ENCODE measurements at regions not wholly inside any gene's neighbourhood (a gene's known extent, or its start where the extent isn't known, plus 50 kb on each side); places are given as distances from the start of the nearest gene placed in this dataset.

DNA sequence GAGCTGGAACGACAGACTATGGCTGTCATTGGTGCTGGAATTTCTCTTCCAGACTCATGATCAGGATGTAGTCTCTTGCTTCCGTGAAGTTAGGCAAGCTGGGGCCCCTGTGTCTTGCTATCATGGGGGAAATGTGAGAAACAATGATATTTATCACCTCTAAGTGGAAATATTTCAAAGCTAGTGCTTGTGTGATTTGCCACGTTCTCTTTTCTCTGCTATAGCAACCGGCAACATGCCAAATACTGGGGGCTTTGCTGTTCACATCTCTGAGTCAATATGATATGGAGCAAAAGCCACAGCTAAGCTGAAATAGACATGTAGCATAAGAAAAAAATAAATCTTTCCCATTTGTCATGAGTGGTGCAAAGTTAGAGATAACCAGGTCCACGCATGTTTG, 668.2 kb upstream of the IGFBP3 start:
- ATAC-seq (no peak), DNase-seq (no peak)
- H3K4me3 ChIP-seq, result no peak overlapping the region

DNA sequence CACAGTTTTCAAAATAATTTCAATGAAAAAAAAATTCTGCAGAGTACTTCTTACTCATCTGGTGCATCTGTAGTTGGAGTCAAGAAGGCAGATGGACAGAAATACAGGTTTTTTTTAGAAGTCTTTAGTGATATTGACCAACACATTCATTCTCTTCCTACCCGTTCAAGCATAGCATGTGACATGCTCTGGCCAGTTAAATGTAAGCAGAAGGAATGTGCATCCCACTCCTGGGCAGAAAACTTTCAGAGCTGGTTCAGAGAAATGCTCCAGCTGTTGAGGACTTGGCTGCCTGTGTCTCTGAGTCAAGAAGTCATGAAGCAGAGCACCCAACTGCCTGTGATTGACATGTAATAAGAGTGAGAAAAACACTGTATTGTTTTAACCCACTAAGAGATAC, 665.3 kb upstream of the IGFBP3 start:
- 43 to 48% methylated on average over 1 of the region's 1 CpG for WGBS, 2 donors
- TF ChIP-seq, protein P1, sequence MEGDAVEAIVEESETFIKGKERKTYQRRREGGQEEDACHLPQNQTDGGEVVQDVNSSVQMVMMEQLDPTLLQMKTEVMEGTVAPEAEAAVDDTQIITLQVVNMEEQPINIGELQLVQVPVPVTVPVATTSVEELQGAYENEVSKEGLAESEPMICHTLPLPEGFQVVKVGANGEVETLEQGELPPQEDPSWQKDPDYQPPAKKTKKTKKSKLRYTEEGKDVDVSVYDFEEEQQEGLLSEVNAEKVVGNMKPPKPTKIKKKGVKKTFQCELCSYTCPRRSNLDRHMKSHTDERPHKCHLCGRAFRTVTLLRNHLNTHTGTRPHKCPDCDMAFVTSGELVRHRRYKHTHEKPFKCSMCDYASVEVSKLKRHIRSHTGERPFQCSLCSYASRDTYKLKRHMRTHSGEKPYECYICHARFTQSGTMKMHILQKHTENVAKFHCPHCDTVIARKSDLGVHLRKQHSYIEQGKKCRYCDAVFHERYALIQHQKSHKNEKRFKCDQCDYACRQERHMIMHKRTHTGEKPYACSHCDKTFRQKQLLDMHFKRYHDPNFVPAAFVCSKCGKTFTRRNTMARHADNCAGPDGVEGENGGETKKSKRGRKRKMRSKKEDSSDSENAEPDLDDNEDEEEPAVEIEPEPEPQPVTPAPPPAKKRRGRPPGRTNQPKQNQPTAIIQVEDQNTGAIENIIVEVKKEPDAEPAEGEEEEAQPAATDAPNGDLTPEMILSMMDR (IDR thresholded peaks at IDR 0.05), result no peak
- TF ChIP-seq POLR2A (IDR thresholded peaks at IDR 0.05), result no peak

More for the DNA sequence above, 668.2 kb upstream of the IGFBP3 start:
- no peaks in the 10 kb centered on the region for H3K9me3 ChIP-seq
- H3K36me3 ChIP-seq (replicated peaks in 1 of 2; ENCODE audit: insufficient read depth in 1 of 2, low read depth in 2 of 2), result no peaks in the 10 kb centered on the region
- H3K27ac ChIP-seq, result no peak overlapping the region
- H3K27me3 ChIP-seq, result no peaks in the 10 kb centered on the region
- no peaks in the 10 kb centered on the region for H3K4me1 ChIP-seq
- intact Hi-C loops (cut with DNase I), result no loop called here
- no peak for TF ChIP-seq POLR2A (IDR thresholded peaks at IDR 0.05)
- TF ChIP-seq, protein P1 (IDR thresholded peaks at IDR 0.05), result no peak
- 65 to 69% methylated on average over 5 of the region's 5 CpGs for WGBS, 2 donors

DNA sequence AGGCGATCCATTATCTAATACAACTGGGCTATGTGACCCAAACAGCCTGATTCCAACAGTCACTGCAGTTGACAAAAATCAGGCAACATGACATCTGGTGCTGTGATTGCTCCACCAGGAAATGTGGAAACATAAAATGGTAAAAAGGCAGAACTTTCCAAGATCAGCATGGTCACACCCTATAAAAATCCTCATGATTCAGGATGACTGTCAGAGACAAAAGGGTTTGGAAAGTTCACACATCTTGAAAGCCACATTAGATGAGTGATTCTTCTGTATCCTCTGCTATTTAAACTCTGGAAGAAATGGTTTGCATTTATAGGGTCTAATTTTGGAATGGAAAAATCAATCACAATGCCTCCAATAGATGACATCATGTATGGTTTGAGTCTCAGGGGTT, 662.6 kb upstream of the IGFBP3 start:
- no peaks in the 10 kb centered on the region for H3K27me3 ChIP-seq
- WGBS, 2 donors, result 80 to 96% methylated on average over 1 of the region's 1 CpG
- intact Hi-C loops (cut with DNase I), result no loop called here
- ATAC-seq, result no peak
- no peaks in the 10 kb centered on the region for H3K36me3 ChIP-seq (replicated peaks in 1 of 2; ENCODE audit: insufficient read depth in 1 of 2, low read depth in 2 of 2)
- no peaks in the 10 kb centered on the region for H3K4me1 ChIP-seq
- no peak for TF ChIP-seq POLR2A (IDR thresholded peaks at IDR 0.05)
- TF ChIP-seq, protein P1 (IDR thresholded peaks at IDR 0.05), result no peak
- no peak overlapping the region for H3K4me3 ChIP-seq
- H3K9me3 ChIP-seq, result no peaks in the 10 kb centered on the region
- no peak overlapping the region for H3K27ac ChIP-seq
- DNase-seq, result no peak

More for the DNA sequence above, 665.3 kb upstream of the IGFBP3 start:
- DNase-seq (no peak), ATAC-seq (no peak)
- intact Hi-C loops (cut with DNase I), result no loop called here
- Histone ChIP-seq H3K27ac (no peak overlapping the region), H3K9me3 (no peaks in the 10 kb centered on the region), H3K4me3 (no peak overlapping the region), H3K36me3 (replicated peaks in 1 of 2; ENCODE audit: insufficient read depth in 1 of 2, low read depth in 2 of 2) (no peaks in the 10 kb centered on the region), H3K4me1 (no peaks in the 10 kb centered on the region), H3K27me3 (no peaks in the 10 kb centered on the region)

DNA sequence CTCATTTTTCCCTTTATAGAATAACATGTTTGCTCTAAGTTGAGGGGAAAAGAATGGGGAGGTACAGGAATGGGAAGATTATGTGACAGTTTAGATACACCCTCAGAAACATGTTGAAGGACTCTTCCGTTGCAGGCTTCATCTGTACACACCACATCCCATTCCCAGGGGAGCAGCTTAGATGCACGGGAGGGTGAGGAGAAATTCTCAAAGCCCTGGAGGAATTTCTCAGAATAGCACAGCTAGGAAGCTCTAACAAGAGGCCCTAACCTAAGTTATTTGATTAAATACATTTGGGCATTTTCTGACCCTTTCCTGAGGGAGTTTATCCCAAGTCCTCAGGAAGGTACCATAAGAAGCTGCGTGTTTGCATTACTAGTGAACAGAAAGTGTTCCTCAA, 660.2 kb upstream of the IGFBP3 start:
- Histone ChIP-seq H3K4me1 (no peaks in the 10 kb centered on the region), H3K27ac (no peak overlapping the region), H3K4me3 (no peak overlapping the region), H3K27me3 (no peaks in the 10 kb centered on the region), H3K36me3 (replicated peaks in 1 of 2; ENCODE audit: insufficient read depth in 1 of 2, low read depth in 2 of 2) (no peaks in the 10 kb centered on the region), H3K9me3 (no peaks in the 10 kb centered on the region)
- TF ChIP-seq POLR2A (IDR thresholded peaks at IDR 0.05), result no peak
- TF ChIP-seq, protein P1 (IDR thresholded peaks at IDR 0.05), result no peak
- intact Hi-C loops (cut with DNase I), result no loop called here
- ATAC-seq, result no peak
- DNase-seq, result no peak
- 79 to 81% methylated on average over 3 of the region's 3 CpGs for WGBS, 2 donors

DNA sequence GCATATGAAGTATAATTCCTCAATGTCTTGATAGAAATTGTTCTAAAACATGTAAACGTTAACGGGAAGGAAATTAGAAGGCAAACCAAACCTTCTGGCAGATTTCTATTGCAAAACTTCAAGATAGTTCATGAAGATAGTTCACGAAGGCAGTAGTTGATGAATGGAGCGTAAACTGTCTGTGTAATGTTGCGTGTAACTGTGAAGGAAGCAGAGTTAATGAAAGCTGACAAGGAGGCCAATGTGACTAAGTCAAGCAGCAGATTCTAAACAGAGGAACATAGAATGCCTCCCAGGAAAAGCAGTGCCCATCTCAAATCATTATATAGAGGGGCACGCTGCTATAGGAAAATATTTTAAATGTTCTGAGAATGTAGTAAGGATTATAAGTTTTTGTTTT, 659.7 kb upstream of the IGFBP3 start:
- ATAC-seq (no peak), DNase-seq (no peak)
- H3K4me1 ChIP-seq, result no peaks in the 10 kb centered on the region
- no peaks in the 10 kb centered on the region for H3K27me3 ChIP-seq
- intact Hi-C loops (cut with DNase I), result no loop called here
- no peak overlapping the region for H3K27ac ChIP-seq
- H3K4me3 ChIP-seq, result no peak overlapping the region
- no peaks in the 10 kb centered on the region for H3K9me3 ChIP-seq
- WGBS, 2 donors, result 80 to 81% methylated on average over 6 of the region's 6 CpGs
- H3K36me3 ChIP-seq (replicated peaks in 1 of 2; ENCODE audit: insufficient read depth in 1 of 2, low read depth in 2 of 2), result no peaks in the 10 kb centered on the region
- TF ChIP-seq POLR2A (IDR thresholded peaks at IDR 0.05), result no peak
- TF ChIP-seq, protein P1 (IDR thresholded peaks at IDR 0.05), result no peak
